ENCODE measurements at regions not wholly inside any gene's neighbourhood (a gene's known extent, or its start where the extent isn't known, plus 50 kb on each side); places are given as distances from the start of the nearest gene placed in this dataset.

- Histone ChIP-seq H3K27ac (ENCODE audit: low read depth, low read length) (no peak overlapping the region), H3K79me2 (ENCODE audit: control insufficient read depth, insufficient read depth, low read length, unreplicated experiment) (no peaks in the 10 kb centered on the region), H3K36me3 (ENCODE audit: insufficient read depth, low read length) (no peaks in the 10 kb centered on the region), H3K4me1 (ENCODE audit: control insufficient read depth, insufficient read depth, low read length, unreplicated experiment) (no peaks in the 10 kb centered on the region), H2AFZ (ENCODE audit: low read length, unreplicated experiment) (no peak overlapping the region), H3K27me3 (ENCODE audit: insufficient read depth, low read length) (no peaks in the 10 kb centered on the region), H3K4me3 (ENCODE audit: low read depth, low read length) (no peak overlapping the region)
Measured at GRCh38 chr7:109950256-109950655, 1140.7 kb upstream of the LRRN3 start.

GRCh38 chr7:109950821-109951564 is 1139.9 kb upstream of the LRRN3 start:
- H2AFZ ChIP-seq (ENCODE audit: low read length, unreplicated experiment) = no peak overlapping the region
- no peaks in the 10 kb centered on the region for H3K27me3 ChIP-seq (ENCODE audit: insufficient read depth, low read length)
- H3K27ac ChIP-seq (ENCODE audit: low read depth, low read length) = no peak overlapping the region
- no peak overlapping the region for H3K4me3 ChIP-seq (ENCODE audit: low read depth, low read length)
- H3K4me1 ChIP-seq (ENCODE audit: control insufficient read depth, insufficient read depth, low read length, unreplicated experiment) = no peaks in the 10 kb centered on the region
- H3K36me3 ChIP-seq (ENCODE audit: insufficient read depth, low read length) = no peaks in the 10 kb centered on the region
- no peaks in the 10 kb centered on the region for H3K79me2 ChIP-seq (ENCODE audit: control insufficient read depth, insufficient read depth, low read length, unreplicated experiment)

- no peak overlapping the region for H3K4me3 ChIP-seq (ENCODE audit: low read depth, low read length)
- H3K27ac ChIP-seq (ENCODE audit: low read depth, low read length) = no peak overlapping the region
Measured at GRCh38 chr7:109951565-109951928, 1139.4 kb upstream of the LRRN3 start.

GRCh38 chr7:109955986-109956385 is 1134.9 kb upstream of the LRRN3 start:
- no peak overlapping the region for H2AFZ ChIP-seq (ENCODE audit: low read length, unreplicated experiment)
- H3K4me3 ChIP-seq (ENCODE audit: low read depth, low read length) = no peak overlapping the region
- no peaks in the 10 kb centered on the region for H3K4me1 ChIP-seq (ENCODE audit: control insufficient read depth, insufficient read depth, low read length, unreplicated experiment)
- H3K79me2 ChIP-seq (ENCODE audit: control insufficient read depth, insufficient read depth, low read length, unreplicated experiment) = no peaks in the 10 kb centered on the region
- H3K27ac ChIP-seq (ENCODE audit: low read depth, low read length) = no peak overlapping the region
- H3K36me3 ChIP-seq (ENCODE audit: insufficient read depth, low read length) = no peaks in the 10 kb centered on the region
- H3K27me3 ChIP-seq (ENCODE audit: insufficient read depth, low read length) = no peaks in the 10 kb centered on the region

More at GRCh38 chr7:109951565-109951928, 1139.4 kb upstream of the LRRN3 start:
- H2AFZ ChIP-seq (ENCODE audit: low read length, unreplicated experiment) = no peak overlapping the region
- no peaks in the 10 kb centered on the region for H3K27me3 ChIP-seq (ENCODE audit: insufficient read depth, low read length)
- H3K36me3 ChIP-seq (ENCODE audit: insufficient read depth, low read length) = no peaks in the 10 kb centered on the region
- no peaks in the 10 kb centered on the region for H3K4me1 ChIP-seq (ENCODE audit: control insufficient read depth, insufficient read depth, low read length, unreplicated experiment)
- H3K79me2 ChIP-seq (ENCODE audit: control insufficient read depth, insufficient read depth, low read length, unreplicated experiment) = no peaks in the 10 kb centered on the region

- no peaks in the 10 kb centered on the region for H3K27me3 ChIP-seq (ENCODE audit: insufficient read depth, low read length)
- H3K4me3 ChIP-seq (ENCODE audit: low read depth, low read length) = no peak overlapping the region
- H2AFZ ChIP-seq (ENCODE audit: low read length, unreplicated experiment) = no peak overlapping the region
- no peaks in the 10 kb centered on the region for H3K79me2 ChIP-seq (ENCODE audit: control insufficient read depth, insufficient read depth, low read length, unreplicated experiment)
- no peak overlapping the region for H3K27ac ChIP-seq (ENCODE audit: low read depth, low read length)
- no peaks in the 10 kb centered on the region for H3K36me3 ChIP-seq (ENCODE audit: insufficient read depth, low read length)
- H3K4me1 ChIP-seq (ENCODE audit: control insufficient read depth, insufficient read depth, low read length, unreplicated experiment) = no peaks in the 10 kb centered on the region
Measured at GRCh38 chr7:109956916-109957315, 1134.0 kb upstream of the LRRN3 start.

GRCh38 chr7:109963741-109964140 is 1127.2 kb upstream of the LRRN3 start:
- Histone ChIP-seq H3K27me3 (ENCODE audit: insufficient read depth, low read length) (no peaks in the 10 kb centered on the region), H3K4me1 (ENCODE audit: control insufficient read depth, insufficient read depth, low read length, unreplicated experiment) (no peaks in the 10 kb centered on the region)

GRCh38 chr7:109964780-109965179 is 1126.1 kb upstream of the LRRN3 start:
- no peaks in the 10 kb centered on the region for H3K36me3 ChIP-seq (ENCODE audit: insufficient read depth, low read length)
- no peaks in the 10 kb centered on the region for H3K79me2 ChIP-seq (ENCODE audit: control insufficient read depth, insufficient read depth, low read length, unreplicated experiment)
- no peaks in the 10 kb centered on the region for H3K4me1 ChIP-seq (ENCODE audit: control insufficient read depth, insufficient read depth, low read length, unreplicated experiment)
- H3K4me3 ChIP-seq (ENCODE audit: low read depth, low read length) = no peak overlapping the region
- no peak overlapping the region for H3K27ac ChIP-seq (ENCODE audit: low read depth, low read length)
- no peak overlapping the region for H2AFZ ChIP-seq (ENCODE audit: low read length, unreplicated experiment)
- H3K27me3 ChIP-seq (ENCODE audit: insufficient read depth, low read length) = no peaks in the 10 kb centered on the region

More at GRCh38 chr7:109963741-109964140, 1127.2 kb upstream of the LRRN3 start:
- no peak overlapping the region for H2AFZ ChIP-seq (ENCODE audit: low read length, unreplicated experiment)
- no peak overlapping the region for H3K4me3 ChIP-seq (ENCODE audit: low read depth, low read length)
- H3K79me2 ChIP-seq (ENCODE audit: control insufficient read depth, insufficient read depth, low read length, unreplicated experiment) = no peaks in the 10 kb centered on the region
- H3K27ac ChIP-seq (ENCODE audit: low read depth, low read length) = no peak overlapping the region
- no peaks in the 10 kb centered on the region for H3K36me3 ChIP-seq (ENCODE audit: insufficient read depth, low read length)

- H3K4me3 ChIP-seq (ENCODE audit: low read depth, low read length) = no peak overlapping the region
- no peaks in the 10 kb centered on the region for H3K36me3 ChIP-seq (ENCODE audit: insufficient read depth, low read length)
- no peaks in the 10 kb centered on the region for H3K27me3 ChIP-seq (ENCODE audit: insufficient read depth, low read length)
- no peak overlapping the region for H2AFZ ChIP-seq (ENCODE audit: low read length, unreplicated experiment)
- H3K79me2 ChIP-seq (ENCODE audit: control insufficient read depth, insufficient read depth, low read length, unreplicated experiment) = no peaks in the 10 kb centered on the region
- no peaks in the 10 kb centered on the region for H3K4me1 ChIP-seq (ENCODE audit: control insufficient read depth, insufficient read depth, low read length, unreplicated experiment)
- no peak overlapping the region for H3K27ac ChIP-seq (ENCODE audit: low read depth, low read length)
Measured at GRCh38 chr7:109967406-109967805, 1123.5 kb upstream of the LRRN3 start.

- Histone ChIP-seq H3K27ac (ENCODE audit: low read depth, low read length) (no peak overlapping the region), H3K79me2 (ENCODE audit: control insufficient read depth, insufficient read depth, low read length, unreplicated experiment) (no peaks in the 10 kb centered on the region), H3K4me3 (ENCODE audit: low read depth, low read length) (no peak overlapping the region), H3K36me3 (ENCODE audit: insufficient read depth, low read length) (no peaks in the 10 kb centered on the region), H2AFZ (ENCODE audit: low read length, unreplicated experiment) (no peak overlapping the region), H3K4me1 (ENCODE audit: control insufficient read depth, insufficient read depth, low read length, unreplicated experiment) (no peaks in the 10 kb centered on the region), H3K27me3 (ENCODE audit: insufficient read depth, low read length) (no peaks in the 10 kb centered on the region)
Measured at GRCh38 chr7:109983618-109984017, 1107.3 kb upstream of the LRRN3 start.

GRCh38 chr7:109984729-109985128 is 1106.2 kb upstream of the LRRN3 start:
- Histone ChIP-seq H3K4me3 (ENCODE audit: low read depth, low read length) (no peak overlapping the region), H3K79me2 (ENCODE audit: control insufficient read depth, insufficient read depth, low read length, unreplicated experiment) (no peaks in the 10 kb centered on the region), H3K4me1 (ENCODE audit: control insufficient read depth, insufficient read depth, low read length, unreplicated experiment) (no peaks in the 10 kb centered on the region), H3K27me3 (ENCODE audit: insufficient read depth, low read length) (no peaks in the 10 kb centered on the region), H2AFZ (ENCODE audit: low read length, unreplicated experiment) (no peak overlapping the region), H3K27ac (ENCODE audit: low read depth, low read length) (no peak overlapping the region), H3K36me3 (ENCODE audit: insufficient read depth, low read length) (no peaks in the 10 kb centered on the region)

- H3K79me2 ChIP-seq (ENCODE audit: control insufficient read depth, insufficient read depth, low read length, unreplicated experiment) = no peaks in the 10 kb centered on the region
- no peaks in the 10 kb centered on the region for H3K4me1 ChIP-seq (ENCODE audit: control insufficient read depth, insufficient read depth, low read length, unreplicated experiment)
- H3K27me3 ChIP-seq (ENCODE audit: insufficient read depth, low read length) = no peaks in the 10 kb centered on the region
- no peak overlapping the region for H2AFZ ChIP-seq (ENCODE audit: low read length, unreplicated experiment)
- H3K4me3 ChIP-seq (ENCODE audit: low read depth, low read length) = no peak overlapping the region
- no peaks in the 10 kb centered on the region for H3K36me3 ChIP-seq (ENCODE audit: insufficient read depth, low read length)
- H3K27ac ChIP-seq (ENCODE audit: low read depth, low read length) = no peak overlapping the region
Measured at GRCh38 chr7:109986701-109987100, 1104.2 kb upstream of the LRRN3 start.

Data from ACC112 (cell line).